Adipocyte (in vitro differentiated cells): ENCODE measurements at regions not wholly inside any gene's neighbourhood (a gene's known extent, or its start where the extent isn't known, plus 50 kb on each side); places are given as distances from the start of the nearest gene placed in this dataset.

ENCODE experiments used
- DNase-seq: peaks from one replicate; pipeline ENCODE4 v3.0.0-alpha.2; 2015; ENCODE audit warnings: low read depth
- H3K27me3 ChIP-seq: replicated peaks from 2 replicates; pipeline ENCODE4 v1.7.0; 2013; ENCODE audit warnings: mild to moderate bottlenecking, low read length, moderate library complexity; ENCODE audit not compliant: control insufficient read depth, insufficient read depth
- H3K36me3 ChIP-seq: 2 replicates; pipeline ENCODE4 v1.7.0; 2013; ENCODE audit warnings: low read length, mild to moderate bottlenecking, moderate library complexity; ENCODE audit not compliant: control insufficient read depth, insufficient read depth, severe bottlenecking
- H3K4me1 ChIP-seq: 2 replicates; pipeline ENCODE4 v1.7.0; 2013; ENCODE audit warnings: mild to moderate bottlenecking, low read length, moderate library complexity; ENCODE audit not compliant: control insufficient read depth, insufficient read depth
- H3K4me3 ChIP-seq: 2 replicates; pipeline ENCODE4 v1.7.0; 2013; ENCODE audit warnings: mild to moderate bottlenecking, low read length, moderate library complexity
- H3K9ac ChIP-seq: 2 replicates; pipeline ENCODE4 v1.7.0; 2013; ENCODE audit warnings: mild to moderate bottlenecking, low read length, moderate library complexity
- H3K9me3 ChIP-seq: 2 replicates; pipeline ENCODE4 v1.7.0; 2013; ENCODE audit warnings: mild to moderate bottlenecking, low read length, moderate library complexity; ENCODE audit not compliant: control insufficient read depth

DNA sequence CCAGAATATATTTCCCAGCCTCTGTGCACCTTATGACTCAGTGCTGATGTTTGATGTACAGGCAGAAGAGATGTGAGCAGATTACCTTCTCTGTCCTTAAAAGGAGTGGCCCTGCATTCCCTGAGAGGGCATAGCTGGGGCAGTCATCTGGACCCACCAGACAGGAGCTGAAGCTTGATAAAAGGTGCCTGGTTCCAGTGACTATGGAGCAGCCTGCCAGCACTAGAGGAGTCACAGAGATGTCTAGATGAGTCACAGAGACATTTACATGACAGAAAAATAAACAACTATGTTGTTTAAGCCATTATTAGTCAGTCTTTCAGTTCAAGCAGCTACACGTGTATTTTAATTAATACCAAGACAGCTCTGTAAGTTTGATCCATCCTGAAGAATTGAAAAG, 237.1 kb upstream of the MOCS1 start:
- Histone ChIP-seq H3K9me3 (no peaks in the 10 kb centered on the region), H3K4me3 (no peak overlapping the region)

DNA sequence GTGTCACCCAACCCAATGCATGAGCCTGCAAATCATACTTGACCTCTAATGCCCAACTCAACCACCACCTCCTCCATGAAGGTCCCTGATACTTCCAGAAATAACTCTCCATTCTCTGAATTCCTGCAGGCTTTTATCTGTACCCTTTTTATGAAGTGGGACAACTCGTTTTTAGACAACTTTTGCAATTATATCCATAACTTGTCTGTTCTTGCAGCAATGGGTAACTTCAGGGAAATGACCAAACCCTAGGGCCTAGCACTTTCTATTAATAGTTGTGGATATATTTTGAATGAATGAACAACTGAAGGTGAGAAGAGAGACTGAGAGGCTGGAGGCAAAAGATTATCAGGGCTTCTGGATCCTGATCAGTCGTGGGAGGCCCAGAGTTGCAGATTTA, 236.6 kb upstream of the MOCS1 start:
- peaks cover 4% of the 10 kb centered on the region for H3K27me3 ChIP-seq
- H3K36me3 ChIP-seq, result no peaks in the 10 kb centered on the region
- H3K9me3 ChIP-seq, result no peaks in the 10 kb centered on the region
- H3K4me3 ChIP-seq, result no peak overlapping the region
- no peaks in the 10 kb centered on the region for H3K4me1 ChIP-seq
- no peak overlapping the region for H3K9ac ChIP-seq
- DNase-seq, result no peak

More for the DNA sequence above, 237.1 kb upstream of the MOCS1 start:
- Histone ChIP-seq H3K4me1 (no peaks in the 10 kb centered on the region), H3K9ac (no peak overlapping the region), H3K36me3 (no peaks in the 10 kb centered on the region), H3K27me3 (peaks cover 4% of the 10 kb centered on the region)
- no peak for DNase-seq

DNA sequence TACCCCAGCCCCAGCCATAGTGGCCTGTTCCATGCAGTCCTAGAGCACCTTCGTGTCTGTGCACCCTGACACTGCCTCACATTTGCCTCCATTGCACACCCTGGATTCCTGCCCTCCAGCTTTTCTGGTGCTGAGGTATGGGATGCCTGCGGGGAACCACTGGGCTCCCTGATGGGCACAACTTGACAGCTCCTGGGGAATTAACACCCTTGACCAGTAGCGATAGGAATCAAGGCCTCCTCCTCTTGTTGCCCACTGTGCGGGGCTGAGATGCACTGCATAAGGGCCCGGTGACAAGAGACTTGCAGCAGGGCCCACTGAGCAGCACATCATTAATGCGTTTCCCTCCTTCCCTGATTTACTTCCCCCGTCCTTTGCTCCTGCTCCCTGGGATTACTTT, 235.6 kb upstream of the MOCS1 start:
- Histone ChIP-seq H3K4me3 (no peak overlapping the region), H3K9ac (no peak overlapping the region), H3K9me3 (no peaks in the 10 kb centered on the region), H3K36me3 (no peaks in the 10 kb centered on the region), H3K27me3 (peaks cover 9% of the 10 kb centered on the region), H3K4me1 (no peaks in the 10 kb centered on the region)
- no peak for DNase-seq

DNA sequence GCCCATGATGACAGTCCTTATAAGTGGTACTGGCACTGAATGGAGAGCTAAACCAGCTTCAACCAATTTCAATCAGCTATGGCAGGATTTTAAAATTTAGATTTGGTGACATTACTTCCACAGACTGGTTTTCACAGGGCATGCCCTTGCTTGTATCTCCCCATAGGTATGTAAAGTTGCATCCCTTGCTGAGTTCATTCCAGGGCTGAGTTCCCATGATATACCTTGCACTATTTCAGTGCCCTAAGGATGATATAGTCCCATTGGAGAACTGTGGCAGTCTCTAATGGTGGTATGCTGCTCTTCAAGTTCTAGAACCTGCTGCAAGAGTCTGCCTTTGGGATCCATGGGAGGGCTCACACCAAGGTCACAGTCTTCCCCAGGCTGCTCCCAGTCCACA, 232.7 kb upstream of the MOCS1 start:
- Histone ChIP-seq H3K36me3 (no peaks in the 10 kb centered on the region), H3K4me3 (no peak overlapping the region), H3K9me3 (no peaks in the 10 kb centered on the region), H3K27me3 (peaks cover 11% of the 10 kb centered on the region), H3K9ac (no peak overlapping the region), H3K4me1 (no peaks in the 10 kb centered on the region)
- no peak for DNase-seq

DNA sequence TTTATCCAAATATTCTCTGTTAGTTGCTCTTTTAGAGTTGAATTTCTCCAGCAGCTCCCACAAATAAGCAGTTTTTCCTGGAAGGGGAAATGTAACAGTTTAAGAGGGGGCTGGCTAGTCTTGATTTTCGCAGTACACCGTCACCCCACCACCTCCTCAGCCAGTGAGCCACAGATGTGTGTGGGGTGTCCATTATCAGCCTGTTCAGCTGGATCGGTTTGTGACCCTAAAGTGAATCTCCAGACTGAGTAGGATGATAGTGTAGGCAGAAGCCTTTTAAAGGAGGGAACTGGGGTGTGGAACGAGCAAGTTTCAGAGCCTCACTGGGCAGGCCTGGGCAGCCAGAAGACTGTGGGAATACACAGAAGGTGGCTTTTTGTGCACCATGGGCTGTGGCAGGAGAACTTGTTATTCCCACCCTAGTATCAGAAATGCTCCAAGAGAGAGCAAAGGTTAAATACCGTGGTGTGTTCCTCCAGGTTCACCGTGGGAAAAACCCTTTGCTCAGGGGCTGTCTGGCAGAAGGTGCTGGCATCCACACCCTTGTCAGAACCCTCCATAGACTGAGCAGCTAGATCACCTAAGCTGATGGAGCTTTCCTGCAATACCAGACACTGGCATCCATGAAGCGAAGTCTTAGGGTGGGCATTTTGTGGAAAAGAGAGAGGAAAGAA, 230.9 kb upstream of the MOCS1 start:
- no peaks in the 10 kb centered on the region for H3K9me3 ChIP-seq
- H3K9ac ChIP-seq, result no peak overlapping the region
- peaks cover 11% of the 10 kb centered on the region for H3K27me3 ChIP-seq
- no peaks in the 10 kb centered on the region for H3K4me1 ChIP-seq
- DNase-seq, result no peak
- no peaks in the 10 kb centered on the region for H3K36me3 ChIP-seq
- no peak overlapping the region for H3K4me3 ChIP-seq

DNA sequence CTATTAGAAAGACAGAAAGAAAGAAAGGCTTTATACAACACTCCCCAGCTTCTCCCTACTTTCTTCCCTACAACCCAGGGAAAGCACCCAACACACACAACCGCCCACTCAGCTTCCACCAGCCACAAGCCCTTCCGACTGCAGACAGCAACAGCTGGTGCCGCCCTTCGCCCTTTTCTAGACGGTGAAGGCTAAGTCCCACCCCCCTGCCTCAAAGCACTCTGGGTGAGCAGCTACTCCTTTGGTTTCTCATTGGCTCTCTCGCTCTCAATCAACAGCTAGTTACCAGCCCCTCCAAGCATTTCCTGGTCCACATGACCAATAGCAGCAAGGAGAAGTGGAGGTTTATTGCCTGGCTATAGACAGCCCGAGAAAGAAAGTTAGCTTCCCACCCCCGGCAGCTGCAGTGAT, 230.1 kb upstream of the MOCS1 start:
- H3K9me3 ChIP-seq, result no peaks in the 10 kb centered on the region
- no peak for DNase-seq
- H3K9ac ChIP-seq, result no peak overlapping the region
- no peaks in the 10 kb centered on the region for H3K36me3 ChIP-seq
- H3K4me3 ChIP-seq, result no peak overlapping the region
- H3K4me1 ChIP-seq, result no peaks in the 10 kb centered on the region
- peaks cover 11% of the 10 kb centered on the region for H3K27me3 ChIP-seq

DNA sequence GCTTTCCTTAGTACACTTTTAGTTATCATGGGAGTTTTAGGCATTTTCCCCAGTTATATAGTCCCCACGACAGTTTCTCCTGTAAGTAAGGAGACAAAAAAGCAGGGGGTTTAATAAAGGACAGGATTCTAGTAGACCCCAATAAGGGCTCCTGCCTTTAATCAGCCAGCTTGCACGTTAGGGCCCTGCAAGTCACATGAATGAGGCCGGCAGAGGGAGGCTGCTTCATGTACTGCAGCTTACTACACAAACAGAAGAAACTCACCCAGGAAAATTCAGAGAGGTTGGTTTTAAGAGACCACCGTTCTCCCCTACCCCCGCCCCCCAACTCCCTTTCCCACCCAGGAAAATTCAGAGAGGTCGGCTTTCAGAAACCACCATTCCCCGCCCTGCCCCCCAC, 229.7 kb upstream of the MOCS1 start:
- Histone ChIP-seq H3K4me3 (no peak overlapping the region), H3K36me3 (no peaks in the 10 kb centered on the region), H3K9me3 (no peaks in the 10 kb centered on the region), H3K4me1 (no peaks in the 10 kb centered on the region), H3K27me3 (peaks cover 11% of the 10 kb centered on the region), H3K9ac (no peak overlapping the region)
- DNase-seq, result no peak

DNA sequence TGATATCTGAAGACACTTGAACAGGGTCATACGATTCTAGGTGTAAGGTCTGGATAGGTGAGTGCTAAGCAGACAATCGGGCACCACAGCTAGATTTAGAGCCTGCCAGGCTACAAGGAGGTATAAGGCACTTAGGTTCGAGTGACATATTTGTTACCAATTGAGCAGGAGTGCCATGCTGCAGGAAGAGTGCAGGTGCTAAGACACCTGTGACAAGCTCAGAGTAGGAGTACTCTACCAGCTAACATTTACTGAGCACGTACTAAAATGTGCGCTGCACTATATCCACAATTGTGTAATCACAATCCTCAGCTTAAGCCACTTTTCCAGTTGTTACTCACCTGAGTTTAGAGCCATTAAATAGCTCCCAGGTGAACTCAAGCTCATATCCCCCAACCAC, 227.8 kb upstream of the MOCS1 start:
- DNase-seq, result no peak
- Histone ChIP-seq H3K4me3 (no peak overlapping the region), H3K4me1 (no peaks in the 10 kb centered on the region)

DNA sequence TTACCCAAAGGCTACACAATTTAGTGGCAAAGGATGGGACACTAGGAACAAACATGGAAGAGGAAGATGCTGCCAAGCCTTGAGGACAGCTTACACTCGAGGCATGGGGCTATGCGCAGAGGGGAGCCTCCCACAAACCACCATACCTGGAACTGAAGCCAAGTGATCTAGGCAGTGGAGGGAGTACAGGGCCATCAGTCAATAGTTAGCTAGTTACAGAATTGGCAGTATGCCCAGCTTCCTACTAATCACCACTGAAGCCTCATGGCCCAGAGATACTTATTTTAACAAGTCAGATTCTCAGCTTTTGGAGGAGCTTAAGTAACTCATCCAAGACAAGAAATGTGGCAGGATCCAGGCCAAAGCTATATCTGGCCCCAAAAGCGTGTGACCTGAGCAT, 226.6 kb upstream of the MOCS1 start:
- H3K36me3 ChIP-seq, result no peaks in the 10 kb centered on the region
- no peaks in the 10 kb centered on the region for H3K9me3 ChIP-seq
- peaks cover 7% of the 10 kb centered on the region for H3K27me3 ChIP-seq
- no peak overlapping the region for H3K4me3 ChIP-seq
- DNase-seq, result no peak
- H3K4me1 ChIP-seq, result no peaks in the 10 kb centered on the region
- no peak overlapping the region for H3K9ac ChIP-seq

More for the DNA sequence above, 227.8 kb upstream of the MOCS1 start:
- no peak overlapping the region for H3K9ac ChIP-seq
- H3K36me3 ChIP-seq, result no peaks in the 10 kb centered on the region
- H3K9me3 ChIP-seq, result no peaks in the 10 kb centered on the region
- peaks cover 7% of the 10 kb centered on the region for H3K27me3 ChIP-seq

DNA sequence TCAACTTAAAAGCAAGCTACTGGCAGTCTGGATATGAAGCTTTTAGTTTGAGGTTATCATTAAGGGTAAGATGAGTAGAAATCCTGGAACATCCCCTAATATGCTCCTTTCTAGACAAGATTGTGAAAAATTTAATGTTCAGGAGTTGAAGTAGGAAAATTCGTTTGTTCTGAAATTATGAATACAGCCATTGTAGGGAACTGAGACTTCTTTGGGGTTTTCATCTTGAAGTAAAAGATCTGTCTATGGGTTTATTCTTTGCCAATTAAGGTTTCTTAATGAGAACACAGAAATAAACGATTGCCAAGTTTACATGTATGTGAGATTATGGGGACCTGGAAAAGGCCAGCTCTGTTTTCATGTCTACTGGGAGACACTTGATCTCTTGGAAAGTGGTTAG, 225.6 kb upstream of the MOCS1 start:
- Histone ChIP-seq H3K4me1 (no peaks in the 10 kb centered on the region), H3K9ac (no peak overlapping the region), H3K9me3 (no peaks in the 10 kb centered on the region), H3K4me3 (no peak overlapping the region), H3K27me3 (peaks cover 2% of the 10 kb centered on the region), H3K36me3 (no peaks in the 10 kb centered on the region)
- DNase-seq, result no peak

DNA sequence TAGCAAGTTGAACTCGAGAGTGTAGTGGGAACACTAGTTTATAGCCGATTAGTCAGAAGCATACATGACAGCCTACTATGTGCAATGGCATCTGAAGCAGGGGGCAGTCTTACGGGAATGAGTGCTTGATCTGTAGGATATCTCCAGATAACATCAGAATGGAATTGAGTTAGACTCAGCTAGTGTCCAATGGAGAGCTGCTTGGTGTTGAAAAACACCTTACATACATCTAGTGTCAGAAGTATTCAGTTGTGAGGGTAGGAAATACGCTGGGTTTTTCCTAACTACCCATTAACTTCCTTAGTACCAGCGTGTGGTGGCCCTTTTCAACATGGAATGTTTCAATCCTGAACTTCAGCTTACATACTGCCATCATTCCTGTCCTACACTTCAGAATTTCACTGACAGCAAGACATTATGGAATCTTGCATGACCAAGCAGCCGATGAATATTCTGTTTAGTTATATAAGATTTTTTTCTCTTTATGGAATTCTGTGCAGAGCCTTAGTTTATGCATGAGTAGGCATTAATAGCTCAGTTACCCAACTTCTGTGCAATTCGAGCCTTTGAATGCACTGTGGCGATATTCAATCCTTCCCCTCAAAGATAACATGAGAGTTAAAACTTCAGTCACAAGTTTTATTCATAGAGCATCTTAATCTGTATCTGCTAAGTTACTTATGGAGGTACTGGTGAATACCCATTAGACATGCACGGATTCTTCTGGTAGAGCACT, 218.6 kb upstream of the MOCS1 start:
- no peak for DNase-seq
- H3K9ac ChIP-seq, result no peak overlapping the region
- peaks cover 8% of the 10 kb centered on the region for H3K9me3 ChIP-seq
- H3K36me3 ChIP-seq, result no peaks in the 10 kb centered on the region
- H3K27me3 ChIP-seq, result peaks cover 4% of the 10 kb centered on the region
- H3K4me3 ChIP-seq, result no peak overlapping the region
- H3K4me1 ChIP-seq, result no peaks in the 10 kb centered on the region
